HEK293T (cell line): ENCODE measurements at regions not wholly inside any gene's neighbourhood (a gene's known extent, or its start where the extent isn't known, plus 50 kb on each side); places are given as distances from the start of the nearest gene placed in this dataset.

Experiments
- CTCF ChIA-PET: fragments of 350-600 bp; formaldehyde crosslinking; extraction: SDS; loops from one replicate; lab custom pipeline; 2021; ENCODE audit warnings: antibody characterized with exemption, inconsistent platforms; lab: Yijun Ruan, JAX
- POLR2A ChIA-PET: fragments of 350-600 bp; formaldehyde crosslinking; extraction: SDS; loops from one replicate; lab custom pipeline; 2020; ENCODE audit warnings: antibody characterized with exemption, inconsistent platforms; lab: Yijun Ruan, JAX
- DNase-seq: peaks from one replicate; pipeline ENCODE4 v3.0.0; 2012; ENCODE audit warnings: mixed read lengths; ENCODE audit errors: extremely low spot score
- ARNT ChIP-seq: fragments of 450-650 bp; IDR thresholded peaks from 2 replicates; pipeline ENCODE4 v1.6.1; 2017; ENCODE audit warnings: mild to moderate bottlenecking
- BHLHE40 ChIP-seq: fragments of 450-650 bp; IDR thresholded peaks from 2 replicates; pipeline ENCODE4 v1.6.1; 2016; ENCODE audit warnings: mild to moderate bottlenecking, moderate library complexity, borderline replicate concordance
- CTBP1 ChIP-seq: fragments of 450-650 bp; IDR thresholded peaks from 2 replicates; pipeline ENCODE4 v1.6.1; 2016; ENCODE audit warnings: borderline replicate concordance
- ELF4 ChIP-seq: fragments of 450-650 bp; IDR thresholded peaks from 2 replicates; pipeline ENCODE4 v1.6.1; 2017; ENCODE audit warnings: antibody characterized with exemption
- FOXA1 ChIP-seq: fragments of 450-650 bp; IDR thresholded peaks from 2 replicates; pipeline ENCODE4 v1.6.1; 2016; ENCODE audit warnings: mild to moderate bottlenecking
- FOXK2 ChIP-seq: fragments of 450-650 bp; IDR thresholded peaks from 2 replicates; pipeline ENCODE4 v1.6.1; 2016; ENCODE audit warnings: mild to moderate bottlenecking
- FOXM1 ChIP-seq: fragments of 450-650 bp; IDR thresholded peaks from 2 replicates; pipeline ENCODE4 v1.6.1; 2017; ENCODE audit warnings: mild to moderate bottlenecking, borderline replicate concordance
- HDGF ChIP-seq: fragments of 450-650 bp; IDR thresholded peaks from 2 replicates; pipeline ENCODE4 v1.6.1; 2017; ENCODE audit warnings: antibody characterized with exemption, borderline replicate concordance
- L3MBTL2 ChIP-seq: fragments of 450-650 bp; conservative IDR thresholded peaks from 2 replicates; pipeline ENCODE4 v1.6.1; 2016; ENCODE audit warnings: mild to moderate bottlenecking
- LEF1 ChIP-seq: fragments of 450-650 bp; IDR thresholded peaks from 2 replicates; pipeline ENCODE4 v1.6.1; 2017; ENCODE audit warnings: mild to moderate bottlenecking, borderline replicate concordance
- NFRKB ChIP-seq: fragments of 450-650 bp; IDR thresholded peaks from 2 replicates; pipeline ENCODE4 v1.6.1; 2016; ENCODE audit warnings: mild to moderate bottlenecking, moderate library complexity
- PKNOX1 ChIP-seq: fragments of 450-650 bp; IDR thresholded peaks from 2 replicates; pipeline ENCODE4 v1.6.1; 2016
- SP1 ChIP-seq: fragments of 450-650 bp; IDR thresholded peaks from 2 replicates; pipeline ENCODE4 v1.6.1; 2017
- SUZ12 ChIP-seq: fragments of 450-650 bp; IDR thresholded peaks from 2 replicates; pipeline ENCODE4 v1.6.1; 2016; ENCODE audit warnings: mild to moderate bottlenecking
- TARDBP ChIP-seq: fragments of 450-650 bp; IDR thresholded peaks from 2 replicates; pipeline ENCODE4 v1.6.1; 2016
- ZNF384 ChIP-seq: fragments of 450-650 bp; IDR thresholded peaks from 2 replicates; pipeline ENCODE4 v1.6.1; 2016

DNA sequence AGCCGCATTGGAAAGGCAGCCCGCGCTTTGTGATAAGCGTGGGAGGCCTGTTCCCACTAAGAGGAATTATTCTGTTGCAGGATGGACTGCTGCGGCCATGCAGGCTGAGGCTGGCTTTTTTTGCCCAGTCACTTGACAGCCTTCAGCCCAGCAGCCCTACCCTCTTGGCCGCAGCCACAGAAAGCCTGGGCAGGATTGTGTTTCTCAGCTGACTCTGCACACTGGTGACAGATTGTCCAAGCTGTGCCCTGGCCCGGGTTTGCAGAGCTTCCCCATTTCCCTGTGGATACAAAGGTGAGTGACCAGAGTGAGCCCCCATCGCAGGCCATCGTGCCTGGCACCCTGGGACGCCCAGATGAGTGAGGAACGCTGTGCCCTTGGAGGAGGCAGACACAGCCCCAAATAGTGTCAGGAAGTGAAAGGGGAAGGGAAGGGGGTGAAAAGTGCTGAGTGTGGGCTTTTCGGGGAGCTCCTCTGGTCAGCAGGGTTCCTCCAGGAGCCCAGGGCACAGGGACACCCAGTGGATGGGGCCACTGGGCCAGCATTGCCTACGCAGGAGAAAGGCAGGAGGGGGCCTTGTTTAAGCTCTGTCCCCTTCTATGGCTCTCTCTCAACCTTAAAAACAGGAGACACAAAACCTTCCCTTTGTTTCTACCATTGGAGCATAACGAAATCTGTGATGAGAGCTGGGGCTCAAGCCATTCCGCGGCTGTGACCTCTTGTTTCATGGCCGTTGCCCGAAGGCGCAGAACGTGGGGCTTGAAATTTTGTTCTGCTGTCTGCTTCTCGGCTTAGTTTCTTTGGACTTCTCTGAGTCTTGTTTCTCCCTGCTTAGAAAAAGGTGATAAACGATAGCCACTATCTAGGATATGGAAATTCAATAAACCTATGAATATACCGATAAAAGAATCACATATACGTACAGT, 91.5 kb upstream of the MEF2A start:
- TF ChIP-seq ARNT (no peak), BHLHE40 (no peak), L3MBTL2 (no peak), CTBP1 (no peak), SP1 (no peak), ELF4 (no peak), LEF1 (no peak), FOXM1 (no peak), ZNF384 (no peak), PKNOX1 (no peak), SUZ12 (no peak), TARDBP (no peak), FOXK2 (no peak), NFRKB (no peak), FOXA1 (no peak)
- no peak for DNase-seq
- ChIA-PET CTCF (interaction anchor here (0.9 to 1.3 kb wide), 2 partner anchors 202 to 230 kb away, joined by 3 read pairs; no protein-coding TSS in a partner anchor), POLR2A (no interaction called here)

DNA sequence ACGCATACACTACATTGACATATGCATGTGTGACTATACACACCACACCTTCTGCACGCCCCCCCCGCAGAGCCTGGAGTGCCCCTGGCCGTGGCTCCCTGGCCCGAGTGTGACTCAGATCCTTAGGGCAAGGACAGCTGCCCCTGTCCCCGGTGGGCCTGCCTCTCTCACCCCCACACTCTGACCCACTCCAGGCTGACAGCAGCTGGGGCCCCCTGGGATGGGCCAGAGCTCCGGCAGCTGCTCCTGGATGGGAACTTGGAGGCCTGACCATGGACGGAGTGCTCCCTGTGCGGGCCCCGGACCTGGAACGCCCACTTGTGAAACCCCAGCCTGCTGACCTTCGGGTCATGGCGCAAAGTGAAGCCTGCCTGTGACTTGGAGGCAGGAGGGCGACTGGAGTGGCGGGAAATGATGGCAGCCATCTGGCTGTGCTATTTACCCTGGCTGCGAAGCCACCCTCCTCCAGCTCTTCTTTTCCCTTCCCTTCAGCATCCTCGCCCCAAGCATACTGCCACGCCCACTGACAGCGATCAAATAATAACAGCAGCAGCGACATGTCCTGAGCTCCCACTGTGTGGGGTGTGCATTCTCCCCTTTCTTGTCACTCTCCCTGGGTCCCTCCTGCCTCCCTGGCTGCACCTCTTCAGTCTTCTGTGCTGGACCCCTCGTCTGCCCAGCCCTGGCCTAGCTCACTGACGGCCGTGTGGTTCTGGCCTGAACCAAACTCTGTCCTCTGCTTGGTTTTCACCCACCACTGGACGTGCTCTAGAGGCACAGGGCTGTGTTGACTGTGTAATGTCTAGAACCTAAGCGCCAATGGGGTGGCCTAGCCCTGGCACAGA, 90.7 kb upstream of the MEF2A start:
- TF ChIP-seq FOXA1 (no peak), BHLHE40 (no peak), HDGF (no peak), ELF4 (no peak), PKNOX1 (no peak), L3MBTL2 (no peak), LEF1 (no peak), CTBP1 (no peak), FOXK2 (no peak), TARDBP (no peak), SP1 (no peak), SUZ12 (no peak)
- DNase-seq, result no peak
- POLR2A ChIA-PET, result no interaction called here
- CTCF ChIA-PET, result interaction anchor here (0.6 kb wide), 1 partner anchor 11 kb away, joined by 4 read pairs; no protein-coding TSS in a partner anchor

DNA sequence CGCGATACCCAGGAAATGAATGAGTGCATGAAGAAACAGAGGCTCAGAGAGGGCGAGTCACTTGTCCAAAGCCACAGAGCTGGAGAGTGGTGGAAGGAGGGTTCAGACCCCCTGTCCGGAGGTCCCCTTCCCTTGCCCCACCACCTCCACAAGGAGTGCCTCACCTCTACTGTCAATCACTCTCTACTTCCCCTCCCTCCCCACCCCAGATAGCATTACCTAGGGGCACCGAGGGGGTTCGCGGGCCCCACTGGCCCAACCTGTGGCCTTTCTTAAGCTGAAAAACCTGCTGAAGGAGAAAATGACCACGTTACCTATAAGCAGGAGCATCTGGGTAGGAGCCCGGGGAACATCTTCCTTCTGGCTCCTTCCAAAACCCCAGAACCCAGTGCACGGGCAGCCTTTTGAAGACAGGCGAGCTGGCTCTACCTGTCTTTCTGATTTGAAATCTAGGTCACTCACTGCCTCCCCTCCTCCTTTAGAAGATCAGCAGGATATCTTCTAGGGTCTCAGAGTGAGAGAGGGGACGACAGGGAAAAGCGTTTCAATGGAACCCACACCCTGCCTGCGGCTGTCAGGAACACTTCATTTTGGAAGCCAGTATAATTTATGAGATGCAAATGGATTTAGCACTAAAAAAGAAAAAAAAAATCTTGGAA, 89.9 kb upstream of the MEF2A start:
- DNase-seq, result no peak
- TF ChIP-seq FOXK2 (no peak), ELF4 (no peak), HDGF (no peak), L3MBTL2 (no peak), ZNF384 (no peak), FOXM1 (no peak), NFRKB (no peak), FOXA1 (no peak), SP1 (no peak), CTBP1 (no peak), BHLHE40 (no peak), ARNT (no peak), LEF1 (no peak), PKNOX1 (no peak), TARDBP (no peak), SUZ12 (no peak)
- CTCF ChIA-PET, result no interaction called here
- POLR2A ChIA-PET, result no interaction called here

GRCh38 chr15:99476413-99477222, 89.2 kb upstream of the MEF2A start:
- ChIA-PET CTCF (no interaction called here), POLR2A (no interaction called here)
- TF ChIP-seq FOXA1 (no peak), ELF4 (no peak), SP1 (no peak), TARDBP (no peak), SUZ12 (no peak), HDGF (no peak), BHLHE40 (no peak), L3MBTL2 (no peak), FOXK2 (no peak), ZNF384 (no peak), LEF1 (no peak), ARNT (no peak)
- DNase-seq, result no peak
